ENCODE measurements at regions not wholly inside any gene's neighbourhood (a gene's known extent, or its start where the extent isn't known, plus 50 kb on each side); places are given as distances from the start of the nearest gene placed in this dataset.

DNA sequence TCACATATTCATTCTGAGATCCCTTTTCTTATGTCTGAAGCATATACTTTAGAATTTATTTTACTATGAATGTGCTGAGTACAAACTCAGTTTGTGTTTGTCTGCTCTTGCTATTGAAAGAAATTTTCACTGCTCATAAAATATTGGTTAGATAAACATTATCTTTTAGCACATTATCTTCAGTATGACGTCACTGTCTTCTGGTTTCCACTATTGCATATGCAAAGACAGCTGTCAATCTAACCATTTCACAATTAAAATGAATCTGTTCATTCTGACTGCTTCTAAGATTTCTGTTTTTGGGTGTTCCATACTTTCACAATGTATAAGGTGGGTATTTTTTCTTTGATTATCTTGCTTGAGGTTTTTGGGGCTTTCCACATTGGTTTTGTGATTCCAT is 526.2 kb upstream of the CDH6 start:
- Histone ChIP-seq H3K27ac (no peak overlapping the region), H3K9me3 (no peaks in the 10 kb centered on the region), H3K4me1 (no peaks in the 10 kb centered on the region), H3K27me3 (no peaks in the 10 kb centered on the region), H3K4me3 (no peak overlapping the region), H3K36me3 (no peaks in the 10 kb centered on the region)
- no peak for TF ChIP-seq POLR2A (IDR thresholded peaks at IDR 0.05)
- TF ChIP-seq, protein P1, sequence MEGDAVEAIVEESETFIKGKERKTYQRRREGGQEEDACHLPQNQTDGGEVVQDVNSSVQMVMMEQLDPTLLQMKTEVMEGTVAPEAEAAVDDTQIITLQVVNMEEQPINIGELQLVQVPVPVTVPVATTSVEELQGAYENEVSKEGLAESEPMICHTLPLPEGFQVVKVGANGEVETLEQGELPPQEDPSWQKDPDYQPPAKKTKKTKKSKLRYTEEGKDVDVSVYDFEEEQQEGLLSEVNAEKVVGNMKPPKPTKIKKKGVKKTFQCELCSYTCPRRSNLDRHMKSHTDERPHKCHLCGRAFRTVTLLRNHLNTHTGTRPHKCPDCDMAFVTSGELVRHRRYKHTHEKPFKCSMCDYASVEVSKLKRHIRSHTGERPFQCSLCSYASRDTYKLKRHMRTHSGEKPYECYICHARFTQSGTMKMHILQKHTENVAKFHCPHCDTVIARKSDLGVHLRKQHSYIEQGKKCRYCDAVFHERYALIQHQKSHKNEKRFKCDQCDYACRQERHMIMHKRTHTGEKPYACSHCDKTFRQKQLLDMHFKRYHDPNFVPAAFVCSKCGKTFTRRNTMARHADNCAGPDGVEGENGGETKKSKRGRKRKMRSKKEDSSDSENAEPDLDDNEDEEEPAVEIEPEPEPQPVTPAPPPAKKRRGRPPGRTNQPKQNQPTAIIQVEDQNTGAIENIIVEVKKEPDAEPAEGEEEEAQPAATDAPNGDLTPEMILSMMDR (IDR thresholded peaks at IDR 0.05), result no peak
- no peak for DNase-seq

DNA sequence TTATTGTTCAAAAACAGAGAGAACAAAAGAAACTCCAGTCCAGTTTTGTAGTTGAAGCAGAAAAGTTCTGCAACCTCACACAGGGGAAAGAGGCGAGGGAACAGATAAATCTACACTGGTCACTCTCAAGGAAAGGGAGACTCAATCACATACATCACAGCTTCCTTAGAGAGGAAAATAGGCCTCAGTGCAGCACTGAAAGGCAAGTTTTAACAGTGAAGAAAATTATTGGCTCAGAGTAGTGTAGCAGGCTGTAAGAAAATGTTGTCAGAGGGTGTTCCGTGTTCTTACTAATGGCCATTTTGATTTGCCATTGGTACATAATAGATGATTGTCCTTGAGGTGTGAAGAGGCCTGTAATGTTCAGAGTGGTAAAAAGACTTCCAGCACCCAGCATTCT is 530.0 kb upstream of the CDH6 start:
- H3K4me1 ChIP-seq, result no peaks in the 10 kb centered on the region
- H3K36me3 ChIP-seq, result no peaks in the 10 kb centered on the region
- no peak for DNase-seq
- TF ChIP-seq, protein P1 (IDR thresholded peaks at IDR 0.05), result no peak
- TF ChIP-seq POLR2A (IDR thresholded peaks at IDR 0.05), result no peak
- H3K9me3 ChIP-seq, result no peaks in the 10 kb centered on the region
- no peak overlapping the region for H3K27ac ChIP-seq
- H3K27me3 ChIP-seq, result no peaks in the 10 kb centered on the region
- no peak overlapping the region for H3K4me3 ChIP-seq

DNA sequence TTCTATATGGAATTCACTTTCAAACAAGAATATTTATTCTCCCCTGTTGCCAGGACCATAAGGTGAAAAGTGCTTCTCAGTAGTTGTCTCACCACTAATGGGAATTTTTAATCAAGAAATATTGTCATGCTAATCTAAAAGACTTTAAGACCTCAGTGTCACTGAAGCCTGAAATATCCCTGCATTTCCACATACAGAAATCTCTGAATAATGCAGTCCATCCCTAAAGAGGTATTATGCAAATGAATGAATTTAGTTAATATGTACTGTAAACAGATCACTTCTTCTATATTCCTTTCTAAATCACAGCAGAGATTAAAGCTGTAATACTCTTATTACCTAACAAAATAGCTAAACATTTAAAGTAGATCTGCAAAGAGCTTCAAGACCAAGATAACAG is 531.1 kb upstream of the CDH6 start:
- Histone ChIP-seq H3K27ac (no peak overlapping the region), H3K36me3 (no peaks in the 10 kb centered on the region), H3K4me1 (no peaks in the 10 kb centered on the region), H3K4me3 (no peak overlapping the region), H3K27me3 (no peaks in the 10 kb centered on the region), H3K9me3 (no peaks in the 10 kb centered on the region)
- DNase-seq, result no peak
- TF ChIP-seq POLR2A (IDR thresholded peaks at IDR 0.05), result no peak
- TF ChIP-seq, protein P1 (IDR thresholded peaks at IDR 0.05), result no peak

DNA sequence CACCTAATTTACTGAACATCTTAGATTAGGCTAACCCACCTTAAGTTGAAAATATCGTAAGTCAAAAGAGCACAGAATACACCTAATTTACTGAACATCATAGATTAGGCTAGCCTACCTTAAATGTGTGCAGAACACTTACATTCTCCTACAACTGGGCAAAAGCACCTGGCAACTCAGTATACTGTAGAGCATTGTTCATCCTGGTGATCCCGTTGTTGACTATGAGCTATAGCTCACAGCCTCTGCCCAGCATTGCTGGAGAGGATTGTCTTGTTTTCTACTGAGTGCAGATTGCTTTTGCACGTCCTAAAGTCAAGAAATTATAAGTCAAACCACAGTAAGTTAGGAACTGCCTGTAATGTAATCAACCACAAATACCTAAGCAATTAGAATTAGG is 531.8 kb upstream of the CDH6 start:
- TF ChIP-seq POLR2A (IDR thresholded peaks at IDR 0.05), result no peak
- TF ChIP-seq, protein P1 (IDR thresholded peaks at IDR 0.05), result no peak
- H3K9me3 ChIP-seq, result no peaks in the 10 kb centered on the region
- no peaks in the 10 kb centered on the region for H3K4me1 ChIP-seq
- H3K27ac ChIP-seq, result no peak overlapping the region
- H3K36me3 ChIP-seq, result no peaks in the 10 kb centered on the region
- H3K27me3 ChIP-seq, result no peaks in the 10 kb centered on the region
- no peak overlapping the region for H3K4me3 ChIP-seq
- no peak for DNase-seq

DNA sequence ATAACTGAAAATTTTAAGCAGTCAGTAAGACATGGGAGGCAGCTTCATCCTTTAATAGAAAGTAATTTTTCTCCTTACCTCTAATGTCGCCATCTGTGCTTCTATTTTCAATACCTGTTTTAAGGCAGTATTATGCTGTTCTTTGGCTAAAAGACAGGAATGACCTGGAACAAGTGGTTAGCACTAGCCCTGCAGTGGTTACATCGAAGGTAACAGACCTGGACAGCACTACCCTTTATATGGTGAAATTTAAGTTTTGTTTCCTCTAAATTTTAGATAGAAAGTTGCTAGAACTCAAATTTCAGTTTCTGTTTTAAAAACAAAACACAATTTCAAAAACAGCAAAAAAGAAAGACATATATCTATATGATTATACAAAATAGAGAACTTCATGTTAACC is 534.1 kb upstream of the CDH6 start:
- TF ChIP-seq, protein P1 (IDR thresholded peaks at IDR 0.05), result no peak
- no peak for TF ChIP-seq POLR2A (IDR thresholded peaks at IDR 0.05)
- H3K36me3 ChIP-seq, result no peaks in the 10 kb centered on the region
- DNase-seq, result no peak
- H3K27me3 ChIP-seq, result no peaks in the 10 kb centered on the region
- no peaks in the 10 kb centered on the region for H3K4me1 ChIP-seq
- no peak overlapping the region for H3K4me3 ChIP-seq
- no peak overlapping the region for H3K27ac ChIP-seq
- no peaks in the 10 kb centered on the region for H3K9me3 ChIP-seq

DNA sequence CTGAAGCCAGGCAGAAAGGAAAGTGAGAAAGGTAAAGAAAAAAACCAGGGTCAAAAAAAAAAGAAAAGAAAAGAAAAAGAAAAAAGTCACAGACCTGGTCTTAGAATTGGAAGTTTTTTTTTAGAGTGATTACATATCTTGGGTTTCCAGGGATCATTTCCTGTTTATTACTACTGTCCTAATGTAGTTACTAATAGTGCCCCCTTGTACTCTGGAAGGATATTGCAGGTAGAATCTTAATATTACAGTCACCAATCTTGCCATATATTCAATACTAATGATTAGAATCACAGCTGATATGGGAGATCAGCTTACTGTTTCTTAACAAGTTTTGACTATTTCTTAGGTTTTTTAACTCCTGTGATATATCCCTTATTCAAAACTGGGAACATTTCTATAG is 543.2 kb upstream of the CDH6 start:
- H3K9me3 ChIP-seq, result no peaks in the 10 kb centered on the region
- H3K27me3 ChIP-seq, result no peaks in the 10 kb centered on the region
- no peaks in the 10 kb centered on the region for H3K36me3 ChIP-seq
- no peak for DNase-seq
- H3K4me3 ChIP-seq, result no peak overlapping the region
- H3K27ac ChIP-seq, result no peak overlapping the region
- H3K4me1 ChIP-seq, result no peaks in the 10 kb centered on the region
- no peak for TF ChIP-seq POLR2A (IDR thresholded peaks at IDR 0.05)
- TF ChIP-seq, protein P1 (IDR thresholded peaks at IDR 0.05), result no peak

Measured in Peyer's patch (tissue), 4 donors.